WTC11 (cell line): ENCODE measurements at regions not wholly inside any gene's neighbourhood (a gene's known extent, or its start where the extent isn't known, plus 50 kb on each side); places are given as distances from the start of the nearest gene placed in this dataset.
"Not testable (repeated sequence)": the region's sequence is repeated elsewhere in the genome, so short reads cannot be mapped to it uniquely, and the experiment has no call there.

ENCODE experiments used
- ATAC-seq: fragments of 200-7000 bp; cut with Tn5 transposase; 2 replicates; pipeline ENCODE4 v1.10.0; 2021; ENCODE audit warnings: mild to moderate bottlenecking, moderate library complexity
- CTCF ChIA-PET: fragments of 300-600 bp; sonication (Branson Sonifier 250); formaldehyde crosslinking; loops from one replicate; lab custom pipeline; 2021; ENCODE audit warnings: antibody characterized with exemption; lab: Charles Lee
- POLR2A ChIA-PET: fragments of 350-600 bp; sonication (Branson Sonifier 250); formaldehyde crosslinking; loops from one replicate; lab custom pipeline; 2021; ENCODE audit warnings: antibody characterized with exemption; lab: Charles Lee
- DNase-seq: peaks from one replicate; pipeline ENCODE4 v3.0.0; 2021; ENCODE audit warnings: low spot score
- H3K27ac Mint-ChIP-seq: 2 replicates; pipeline ENCODE4 v1.8.0; 2021; ENCODE audit warnings: mixed read lengths
- H3K27me3 Mint-ChIP-seq: 2 replicates; pipeline ENCODE4 v1.8.0; 2021; ENCODE audit warnings: low read depth, mild to moderate bottlenecking, moderate library complexity, mixed read lengths
- H3K36me3 Mint-ChIP-seq: 2 replicates; pipeline ENCODE4 v1.8.0; 2021; ENCODE audit warnings: mixed read lengths
- H3K4me1 Mint-ChIP-seq: 2 replicates; pipeline ENCODE4 v1.8.0; 2022; ENCODE audit warnings: mixed read lengths
- H3K4me3 Mint-ChIP-seq: 2 replicates; pipeline ENCODE4 v1.8.0; 2021; ENCODE audit warnings: mild to moderate bottlenecking, moderate library complexity, mixed read lengths
- H3K9me3 Mint-ChIP-seq: 2 replicates; pipeline ENCODE4 v1.8.0; 2021; ENCODE audit warnings: mixed read lengths
- AR ChIP-seq: fragments of 250-450 bp; sonication (Bioruptor Pico); IDR thresholded peaks from 2 replicates; pipeline ENCODE4 v1.9.0; 2021; ENCODE audit warnings: mild to moderate bottlenecking
- CBFB ChIP-seq: sonication (generic); formaldehyde crosslinking; IDR thresholded peaks from 2 replicates; pipeline ENCODE4 v1.8.1; 2022; ENCODE audit warnings: mild to moderate bottlenecking, low read depth, missing genetic modification reagents
- CDX4 ChIP-seq: fragments of 250-450 bp; sonication (Bioruptor Pico); IDR thresholded peaks from 2 replicates; pipeline ENCODE4 v1.9.0; 2021; ENCODE audit warnings: moderate library complexity, mild to moderate bottlenecking, inconsistent platforms, borderline replicate concordance
- E2F4 ChIP-seq: sonication (generic); formaldehyde crosslinking; IDR thresholded peaks from 2 replicates; pipeline ENCODE4 v1.8.1; 2022; ENCODE audit warnings: low read depth, mild to moderate bottlenecking, moderate library complexity, missing genetic modification reagents, borderline replicate concordance
- E2F5 ChIP-seq: sonication (generic); formaldehyde crosslinking; IDR thresholded peaks from 2 replicates; pipeline ENCODE4 v1.8.1; 2022; ENCODE audit warnings: mild to moderate bottlenecking, moderate library complexity, missing genetic modification reagents
- ERG ChIP-seq: fragments of 250-450 bp; sonication (Bioruptor Pico); IDR thresholded peaks from 2 replicates; pipeline ENCODE4 v1.8.0; 2021; ENCODE audit warnings: mild to moderate bottlenecking
- GABPB1 ChIP-seq: sonication (generic); formaldehyde crosslinking; IDR thresholded peaks from 2 replicates; pipeline ENCODE4 v1.8.1; 2023; ENCODE audit warnings: mild to moderate bottlenecking, missing genetic modification reagents
- IRF2 ChIP-seq: sonication (generic); formaldehyde crosslinking; IDR thresholded peaks from 2 replicates; pipeline ENCODE4 v1.8.0; 2022; ENCODE audit warnings: low read depth, missing genetic modification reagents, borderline replicate concordance
- KAT7 ChIP-seq: sonication (generic); formaldehyde crosslinking; IDR thresholded peaks from 2 replicates; pipeline ENCODE4 v1.8.1; 2023; ENCODE audit warnings: missing genetic modification reagents, mild to moderate bottlenecking, borderline replicate concordance
- NR1H2 ChIP-seq: sonication (generic); formaldehyde crosslinking; IDR thresholded peaks from 2 replicates; pipeline ENCODE4 v1.9.0; 2021; ENCODE audit warnings: mild to moderate bottlenecking, moderate library complexity, missing genetic modification reagents
- OVOL2 ChIP-seq: fragments of 250-450 bp; sonication (Bioruptor Pico); IDR thresholded peaks from 2 replicates; pipeline ENCODE4 v1.9.0; 2021; ENCODE audit warnings: mild to moderate bottlenecking, borderline replicate concordance
- SMAD3 ChIP-seq: sonication (generic); formaldehyde crosslinking; IDR thresholded peaks from 2 replicates; pipeline ENCODE4 v1.8.0; 2022; ENCODE audit warnings: missing genetic modification reagents, mild to moderate bottlenecking, borderline replicate concordance
- SOX15 ChIP-seq: fragments of 250-450 bp; sonication (Bioruptor Pico); IDR thresholded peaks from 2 replicates; pipeline ENCODE4 v1.9.0; 2021; ENCODE audit warnings: mild to moderate bottlenecking
- ZBTB21 ChIP-seq: sonication (generic); formaldehyde crosslinking; IDR thresholded peaks from 2 replicates; pipeline ENCODE4 v1.8.1; 2023; ENCODE audit warnings: mild to moderate bottlenecking, missing genetic modification reagents, borderline replicate concordance
- ZNF121 ChIP-seq: sonication (generic); formaldehyde crosslinking; IDR thresholded peaks from 2 replicates; pipeline ENCODE4 v1.8.0; 2023; ENCODE audit warnings: missing genetic modification reagents
- ZNF396 ChIP-seq: fragments of 250-450 bp; sonication (Bioruptor Pico); IDR thresholded peaks from 2 replicates; pipeline ENCODE4 v1.8.0; 2021; ENCODE audit warnings: mild to moderate bottlenecking, moderate library complexity, borderline replicate concordance
- ZNF425 ChIP-seq: fragments of 250-450 bp; sonication (Bioruptor Pico); conservative IDR thresholded peaks from 2 replicates; pipeline ENCODE4 v1.9.0; 2021; ENCODE audit warnings: mild to moderate bottlenecking
- ZNF512 ChIP-seq: sonication (generic); formaldehyde crosslinking; IDR thresholded peaks from 2 replicates; pipeline ENCODE4 v1.8.1; 2022; ENCODE audit warnings: missing genetic modification reagents, borderline replicate concordance

- TF ChIP-seq ZNF425 (CRISPR knock-in tag) (no peak), ZBTB21 (CRISPR knock-in tag) (no peak)
These were observed 1875.0 kb upstream of the PCDH7 start (continued) for GRCh38 chr4:28845158-28845557.

GRCh38 chr4:28857028-28857427 is 1863.1 kb upstream of the PCDH7 start:
- H3K4me1 Mint-ChIP-seq, H3K4me3 Mint-ChIP-seq, POLR2A ChIA-PET, H3K27me3 Mint-ChIP-seq, ATAC-seq, CTCF ChIA-PET, DNase-seq, H3K27ac Mint-ChIP-seq: not testable (repeated sequence)
- peaks cover 60% of the 10 kb centered on the region for H3K9me3 Mint-ChIP-seq
- peaks cover 21% of the 10 kb centered on the region for H3K36me3 Mint-ChIP-seq

- POLR2A ChIA-PET = no interaction called here
- Mint-ChIP-seq H3K36me3 (no peaks in the 10 kb centered on the region), H3K9me3 (no peaks in the 10 kb centered on the region), H3K4me1 (no peaks in the 10 kb centered on the region), H3K4me3 (no peak overlapping the region), H3K27ac (no peak overlapping the region), H3K27me3 (no peaks in the 10 kb centered on the region)
- DNase-seq = no peak
- TF ChIP-seq NR1H2 (CRISPR knock-in tag) (no peak), CBFB (CRISPR knock-in tag) (no peak), CDX4 (CRISPR knock-in tag) (no peak), E2F5 (CRISPR knock-in tag) (no peak), IRF2 (CRISPR knock-in tag) (no peak), ERG (no peak), E2F4 (CRISPR knock-in tag) (no peak), KAT7 (no peak), ZNF121 (CRISPR knock-in tag) (no peak), GABPB1 (no peak), AR (CRISPR knock-in tag) (no peak), ZNF512 (CRISPR knock-in tag) (no peak), ZNF396 (no peak), SMAD3 (CRISPR knock-in tag) (no peak), OVOL2 (CRISPR knock-in tag) (no peak), SOX15 (CRISPR knock-in tag) (no peak)
- CTCF ChIA-PET = no interaction called here
- ATAC-seq = no peak
These were observed 1851.3 kb upstream of the PCDH7 start for GRCh38 chr4:28868841-28869240.
